ENCODE measurements at regions not wholly inside any gene's neighbourhood (a gene's known extent, or its start where the extent isn't known, plus 50 kb on each side); places are given as distances from the start of the nearest gene placed in this dataset.
"Not testable (repeated sequence)": the region's sequence is repeated elsewhere in the genome, so short reads cannot be mapped to it uniquely, and the experiment has no call there.

DNA sequence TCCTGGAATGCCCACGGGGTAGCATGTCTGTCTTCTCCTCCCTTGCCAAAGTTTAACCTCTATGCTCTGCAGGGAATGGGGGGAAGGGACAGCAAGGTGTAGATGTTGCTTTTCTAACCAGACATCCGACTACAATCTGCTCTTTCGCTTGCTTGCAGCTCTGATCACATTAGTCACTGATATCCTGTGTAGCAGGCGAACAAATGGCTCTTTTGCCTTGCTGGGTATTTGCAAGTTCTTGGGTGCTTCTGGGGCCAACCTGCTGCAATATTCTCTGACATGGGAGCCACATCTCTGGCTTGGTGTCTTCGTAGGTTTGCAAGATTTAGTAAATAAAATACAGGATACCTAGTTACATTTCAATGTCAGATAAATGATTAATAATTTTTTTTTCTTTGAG lies 190.0 kb downstream of the ASB1 start:
- Histone ChIP-seq H3K4me1 (ENCODE audit: control insufficient read depth, insufficient read depth, low read length) (no peaks in the 10 kb centered on the region), H3K9ac (ENCODE audit: low read depth, low read length) (no peak overlapping the region), H3K4me3 (ENCODE audit: low read length) (no peak overlapping the region), H3K36me3 (ENCODE audit: insufficient read depth, low read length) (no peaks in the 10 kb centered on the region), H3K27me3 (ENCODE audit: control insufficient read depth, insufficient read depth, low read length) (peaks cover 25% of the 10 kb centered on the region), H3K9me3 (replicated peaks; ENCODE audit: low read length) (no peaks in the 10 kb centered on the region), H3K4me2 (ENCODE audit: low read length) (no peak overlapping the region)

DNA sequence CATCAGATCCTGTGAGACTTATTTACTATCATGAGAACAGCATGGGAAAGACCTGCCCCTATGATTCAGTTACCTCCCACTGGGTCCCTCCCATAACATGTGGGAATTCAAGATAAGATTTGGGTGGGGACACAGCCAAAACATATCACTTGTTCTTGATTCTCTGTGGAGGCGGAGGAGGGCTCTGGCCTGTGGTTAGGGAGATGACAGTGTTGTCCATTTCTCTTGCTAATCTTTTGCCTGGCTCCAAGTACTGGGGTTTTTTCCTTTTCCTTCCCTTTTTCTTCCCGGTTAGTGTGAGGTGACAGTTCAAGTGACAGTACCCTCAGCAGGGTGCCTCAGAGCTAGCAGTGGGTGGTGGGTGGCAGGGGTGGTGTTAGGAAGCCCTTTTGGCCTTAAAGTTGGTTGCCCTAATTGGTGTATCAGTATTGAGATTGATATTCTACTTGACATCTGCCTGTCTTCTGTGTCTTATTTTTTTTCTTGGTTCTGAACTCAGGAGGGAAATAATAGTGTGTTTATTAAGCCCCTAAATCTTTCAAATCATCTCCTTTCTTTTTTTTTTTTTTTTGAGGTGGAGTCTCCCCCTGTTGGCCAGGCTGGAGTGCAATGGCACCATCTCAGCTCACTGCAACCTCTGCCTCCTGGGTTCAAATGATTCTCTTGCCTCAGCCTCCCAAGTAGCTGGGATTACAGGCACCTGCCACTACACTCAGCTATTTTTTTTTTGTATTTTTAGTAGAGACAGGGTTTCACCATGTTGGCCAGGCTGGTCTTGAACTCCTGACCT lies 192.0 kb downstream of the ASB1 start:
- not testable (repeated sequence) for H3K4me1 ChIP-seq (ENCODE audit: control insufficient read depth, insufficient read depth, low read length); H3K9me3 ChIP-seq (replicated peaks; ENCODE audit: low read length); H3K36me3 ChIP-seq (ENCODE audit: insufficient read depth, low read length); H3K4me3 ChIP-seq (ENCODE audit: low read length); H3K9ac ChIP-seq (ENCODE audit: low read depth, low read length); H3K4me2 ChIP-seq (ENCODE audit: low read length)
- H3K27me3 ChIP-seq (ENCODE audit: control insufficient read depth, insufficient read depth, low read length) = peaks cover 30% of the 10 kb centered on the region

GRCh38 chr2:238627899-238628298 lies 201.2 kb downstream of the ASB1 start:
- H3K27me3 ChIP-seq (ENCODE audit: control insufficient read depth, insufficient read depth, low read length) = peaks cover 16% of the 10 kb centered on the region
- no peaks in the 10 kb centered on the region for H3K36me3 ChIP-seq (ENCODE audit: insufficient read depth, low read length)
- H3K9ac ChIP-seq (ENCODE audit: low read depth, low read length) = no peak overlapping the region
- H3K4me2 ChIP-seq (ENCODE audit: low read length) = no peak overlapping the region
- H3K9me3 ChIP-seq (replicated peaks; ENCODE audit: low read length) = no peaks in the 10 kb centered on the region
- no peaks in the 10 kb centered on the region for H3K4me1 ChIP-seq (ENCODE audit: control insufficient read depth, insufficient read depth, low read length)
- no peak overlapping the region for H3K4me3 ChIP-seq (ENCODE audit: low read length)

DNA sequence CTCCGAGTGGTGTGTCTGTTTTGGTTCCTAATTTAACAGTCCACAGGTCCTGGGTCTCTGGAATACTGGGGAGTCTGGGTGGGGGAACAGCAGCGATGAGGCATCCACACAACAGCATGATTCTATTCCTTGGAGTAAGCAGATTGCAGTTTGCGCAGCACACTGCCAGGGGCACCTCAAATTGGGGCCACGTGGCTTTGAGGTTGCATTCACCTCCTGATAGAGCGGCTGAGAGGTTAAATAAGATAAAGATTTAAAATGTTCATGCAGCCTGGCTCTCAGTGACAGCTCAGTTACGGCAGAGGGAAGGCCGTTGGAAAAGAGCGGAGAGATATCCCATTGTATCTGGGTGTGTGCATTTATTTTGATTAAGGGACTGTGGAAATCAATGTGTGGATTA lies 202.3 kb downstream of the ASB1 start:
- Histone ChIP-seq H3K4me1 (ENCODE audit: control insufficient read depth, insufficient read depth, low read length) (no peaks in the 10 kb centered on the region), H3K4me3 (ENCODE audit: low read length) (no peak overlapping the region), H3K4me2 (ENCODE audit: low read length) (no peak overlapping the region), H3K9ac (ENCODE audit: low read depth, low read length) (no peak overlapping the region), H3K27me3 (ENCODE audit: control insufficient read depth, insufficient read depth, low read length) (peaks cover 18% of the 10 kb centered on the region), H3K9me3 (replicated peaks; ENCODE audit: low read length) (no peaks in the 10 kb centered on the region), H3K36me3 (ENCODE audit: insufficient read depth, low read length) (no peaks in the 10 kb centered on the region)

DNA sequence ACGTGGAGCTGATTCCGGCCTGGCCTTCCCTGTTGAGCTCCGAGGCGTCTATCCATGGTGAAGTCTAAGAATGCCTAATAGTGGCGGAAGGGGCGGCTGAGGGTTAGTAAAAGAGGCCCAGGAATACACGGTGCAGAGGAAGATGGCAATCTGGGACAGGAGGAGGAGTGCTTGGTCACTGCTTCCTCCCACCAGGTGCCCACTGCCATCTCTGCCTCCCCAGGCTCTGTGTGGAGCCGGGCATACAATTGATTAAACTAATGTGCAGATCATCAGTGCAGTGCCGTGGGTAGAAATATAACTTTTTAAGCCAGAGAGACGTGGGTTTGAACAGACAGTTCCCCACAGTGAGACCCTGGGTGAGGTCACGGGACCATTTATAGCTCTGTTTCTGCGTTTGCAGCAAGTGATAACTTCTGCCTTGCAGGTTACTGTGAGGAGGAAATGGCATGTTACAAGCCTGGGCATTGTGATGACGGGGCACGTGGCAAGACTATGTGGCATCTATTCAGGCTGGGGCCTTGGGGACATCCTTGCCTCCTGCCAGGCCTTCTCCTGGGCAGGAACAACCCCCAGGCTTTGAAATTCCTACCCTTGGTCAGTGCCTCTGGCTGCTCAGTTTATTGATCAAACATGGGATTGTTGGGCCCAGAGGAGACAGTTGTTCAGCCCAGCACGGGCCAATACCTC lies 204.9 kb downstream of the ASB1 start:
- Histone ChIP-seq H3K4me2 (ENCODE audit: low read length) (no peak overlapping the region), H3K4me1 (ENCODE audit: control insufficient read depth, insufficient read depth, low read length) (peaks cover 6% of the 10 kb centered on the region), H3K9me3 (replicated peaks; ENCODE audit: low read length) (no peaks in the 10 kb centered on the region), H3K36me3 (ENCODE audit: insufficient read depth, low read length) (no peaks in the 10 kb centered on the region), H3K9ac (ENCODE audit: low read depth, low read length) (no peak overlapping the region), H3K27me3 (ENCODE audit: control insufficient read depth, insufficient read depth, low read length) (peaks cover 36% of the 10 kb centered on the region), H3K4me3 (ENCODE audit: low read length) (no peak overlapping the region)

DNA sequence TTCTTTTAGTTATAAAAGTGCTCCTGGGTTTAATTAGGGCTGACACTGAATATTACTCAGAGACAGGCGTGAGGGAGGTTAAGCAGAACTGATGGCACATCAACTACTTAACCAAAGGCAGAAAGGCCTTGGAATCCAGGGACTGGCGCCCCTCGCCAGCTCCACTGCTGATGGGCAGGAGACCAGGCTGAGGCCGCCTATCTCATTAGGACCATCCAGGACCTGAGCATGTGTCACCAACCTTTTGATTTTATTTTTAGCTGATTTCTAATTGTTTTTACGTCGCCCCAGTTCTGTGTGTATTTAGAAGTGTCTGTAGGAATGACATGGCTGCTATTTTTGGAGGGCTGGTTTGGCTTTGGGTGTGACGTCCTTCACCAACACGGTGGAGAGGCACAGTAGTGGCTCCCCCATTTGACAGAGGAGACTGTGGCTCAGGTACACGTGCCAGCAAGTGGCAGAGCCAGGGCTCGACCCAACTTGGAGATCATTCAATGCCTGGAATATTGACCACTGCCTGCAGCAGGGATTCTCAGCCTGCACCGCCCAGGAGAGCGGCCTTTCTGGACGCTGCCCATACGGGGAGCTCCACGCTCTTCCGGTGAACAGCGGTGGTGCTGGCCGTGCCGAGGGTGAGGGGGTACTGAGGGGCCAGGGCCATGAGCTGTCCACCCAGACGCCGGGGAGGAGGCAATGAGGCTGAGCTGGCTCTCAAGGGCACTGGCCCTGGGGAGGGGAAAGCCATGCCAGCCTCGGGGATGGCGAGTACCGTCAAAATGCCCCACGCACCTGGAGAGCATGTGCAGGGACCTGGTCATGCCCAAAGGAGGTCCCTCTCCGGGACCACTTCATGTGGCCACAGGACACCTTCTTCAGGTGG lies 205.7 kb downstream of the ASB1 start:
- peaks cover 6% of the 10 kb centered on the region for H3K4me1 ChIP-seq (ENCODE audit: control insufficient read depth, insufficient read depth, low read length)
- no peaks in the 10 kb centered on the region for H3K9me3 ChIP-seq (replicated peaks; ENCODE audit: low read length)
- H3K4me3 ChIP-seq (ENCODE audit: low read length) = no peak overlapping the region
- H3K9ac ChIP-seq (ENCODE audit: low read depth, low read length) = no peak overlapping the region
- H3K27me3 ChIP-seq (ENCODE audit: control insufficient read depth, insufficient read depth, low read length) = peaks cover 44% of the 10 kb centered on the region
- H3K36me3 ChIP-seq (ENCODE audit: insufficient read depth, low read length) = no peaks in the 10 kb centered on the region
- H3K4me2 ChIP-seq (ENCODE audit: low read length) = no peak overlapping the region

DNA sequence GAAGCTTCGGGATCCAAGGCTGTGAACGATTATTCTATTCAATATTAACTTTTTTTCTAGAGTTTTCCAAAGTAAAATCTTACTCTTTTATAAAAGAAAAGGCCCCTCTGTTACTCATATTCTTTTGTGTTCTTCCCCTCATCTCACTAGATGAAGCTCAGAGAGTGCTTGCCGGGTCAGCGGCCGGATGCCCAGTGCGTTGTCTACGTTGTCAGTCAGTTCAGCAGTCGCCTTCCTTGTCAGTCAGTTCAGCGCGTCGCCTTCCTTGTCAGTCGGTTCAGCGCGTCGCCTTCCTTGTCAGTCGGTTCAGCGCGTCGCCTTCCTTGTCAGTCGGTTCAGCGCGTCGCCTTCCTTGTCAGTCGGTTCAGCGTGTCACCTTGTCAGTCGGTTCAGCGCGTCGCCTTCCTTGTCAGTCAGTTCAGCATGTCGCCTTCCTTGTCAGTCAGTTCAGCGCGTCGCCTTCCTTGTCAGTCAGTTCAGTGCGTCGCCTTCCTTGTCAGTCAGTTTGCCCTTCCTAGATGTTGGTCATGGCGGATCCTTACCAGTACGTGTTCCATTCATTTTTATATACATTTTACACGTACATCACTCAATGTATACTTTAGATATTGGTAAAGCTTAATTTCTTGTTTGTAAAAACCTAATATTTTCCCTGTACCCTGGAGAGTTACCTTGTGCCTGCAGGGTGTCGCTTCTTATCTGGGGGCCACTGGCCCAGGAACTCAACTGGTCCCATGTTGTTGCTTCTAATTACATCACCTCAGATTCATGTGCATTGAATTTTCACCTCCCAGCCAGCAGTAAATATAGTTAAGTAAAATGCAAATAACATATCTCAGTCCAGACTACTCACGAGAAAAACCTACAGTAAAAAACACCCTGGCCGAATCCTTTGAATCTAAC lies 206.9 kb downstream of the ASB1 start:
- peaks cover 6% of the 10 kb centered on the region for H3K4me1 ChIP-seq (ENCODE audit: control insufficient read depth, insufficient read depth, low read length)
- H3K9me3 ChIP-seq (replicated peaks; ENCODE audit: low read length) = no peaks in the 10 kb centered on the region
- H3K4me3 ChIP-seq (ENCODE audit: low read length) = no peak overlapping the region
- H3K36me3 ChIP-seq (ENCODE audit: insufficient read depth, low read length) = no peaks in the 10 kb centered on the region
- H3K9ac ChIP-seq (ENCODE audit: low read depth, low read length) = no peak overlapping the region
- H3K4me2 ChIP-seq (ENCODE audit: low read length) = no peak overlapping the region
- peaks cover 46% of the 10 kb centered on the region for H3K27me3 ChIP-seq (ENCODE audit: control insufficient read depth, insufficient read depth, low read length)

- no peak overlapping the region for H3K4me3 ChIP-seq (ENCODE audit: low read length)
- no peak overlapping the region for H3K9ac ChIP-seq (ENCODE audit: low read depth, low read length)
- no peaks in the 10 kb centered on the region for H3K9me3 ChIP-seq (replicated peaks; ENCODE audit: low read length)
- H3K27me3 ChIP-seq (ENCODE audit: control insufficient read depth, insufficient read depth, low read length) = peaks cover 49% of the 10 kb centered on the region
- H3K36me3 ChIP-seq (ENCODE audit: insufficient read depth, low read length) = no peaks in the 10 kb centered on the region
- H3K4me2 ChIP-seq (ENCODE audit: low read length) = no peak overlapping the region
- peaks cover 6% of the 10 kb centered on the region for H3K4me1 ChIP-seq (ENCODE audit: control insufficient read depth, insufficient read depth, low read length)
Observed at GRCh38 chr2:238634701-238635357, 208.1 kb downstream of the ASB1 start.

GRCh38 chr2:238635647-238636051 lies 208.9 kb downstream of the ASB1 start:
- no peaks in the 10 kb centered on the region for H3K36me3 ChIP-seq (ENCODE audit: insufficient read depth, low read length)
- H3K27me3 ChIP-seq (ENCODE audit: control insufficient read depth, insufficient read depth, low read length) = peaks cover 46% of the 10 kb centered on the region
- H3K4me1 ChIP-seq (ENCODE audit: control insufficient read depth, insufficient read depth, low read length) = peaks cover 6% of the 10 kb centered on the region
- no peak overlapping the region for H3K4me3 ChIP-seq (ENCODE audit: low read length)
- H3K9me3 ChIP-seq (replicated peaks; ENCODE audit: low read length) = no peaks in the 10 kb centered on the region
- no peak overlapping the region for H3K4me2 ChIP-seq (ENCODE audit: low read length)
- no peak overlapping the region for H3K9ac ChIP-seq (ENCODE audit: low read depth, low read length)

DNA sequence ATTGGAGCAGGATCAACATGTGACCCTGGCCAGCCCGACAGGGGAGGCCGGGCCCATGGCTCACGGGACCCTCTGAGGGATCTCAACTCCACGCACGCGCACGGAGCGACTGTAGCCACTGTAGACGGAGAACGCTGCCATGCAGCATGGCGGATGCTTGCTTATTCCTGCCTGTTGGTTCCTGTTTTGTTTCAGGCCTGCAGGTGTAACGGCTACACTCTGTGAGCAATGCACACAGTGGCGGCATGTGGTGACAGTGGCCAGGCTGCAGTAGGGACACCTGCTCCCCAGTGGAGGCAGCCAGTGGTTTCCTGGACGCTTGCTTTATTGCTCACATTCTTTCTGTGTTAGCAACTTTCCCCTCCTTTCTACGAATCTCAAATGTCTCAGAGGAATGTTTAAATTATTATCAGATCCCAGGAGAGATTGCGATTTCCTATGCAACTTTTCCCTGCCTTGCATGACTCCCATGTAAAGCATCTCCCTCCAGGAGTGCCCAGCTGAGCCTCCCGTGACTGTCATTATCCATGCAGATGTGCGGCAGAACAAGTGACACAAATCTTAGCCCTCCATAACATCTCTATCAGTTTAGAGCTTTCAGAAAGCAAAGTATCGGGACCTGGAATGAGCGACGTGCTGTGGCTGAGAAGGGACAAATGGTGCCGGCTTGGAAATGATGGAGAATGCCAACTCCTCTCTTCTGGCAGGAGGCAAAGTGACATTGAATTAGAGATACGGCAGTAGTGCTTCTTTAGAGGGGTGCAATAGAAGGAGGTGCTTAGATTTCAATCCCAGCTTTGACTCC lies 209.7 kb downstream of the ASB1 start:
- Histone ChIP-seq H3K9me3 (replicated peaks; ENCODE audit: low read length) (no peaks in the 10 kb centered on the region), H3K36me3 (ENCODE audit: insufficient read depth, low read length) (no peaks in the 10 kb centered on the region), H3K9ac (ENCODE audit: low read depth, low read length) (no peak overlapping the region), H3K4me2 (ENCODE audit: low read length) (peak overlapping the region; percentile 26), H3K4me1 (ENCODE audit: control insufficient read depth, insufficient read depth, low read length) (peaks cover 6% of the 10 kb centered on the region), H3K4me3 (ENCODE audit: low read length) (no peak overlapping the region), H3K27me3 (ENCODE audit: control insufficient read depth, insufficient read depth, low read length) (peaks cover 46% of the 10 kb centered on the region)
